ENCODE measurements at regions not wholly inside any gene's neighbourhood (a gene's known extent, or its start where the extent isn't known, plus 50 kb on each side); places are given as distances from the start of the nearest gene placed in this dataset.
A peak's percentile ranks its signal among the peaks of the same experiment; 100 is the strongest.
"Not testable (repeated sequence)": the region's sequence is repeated elsewhere in the genome, so short reads cannot be mapped to it uniquely, and the experiment has no call there.

DNA sequence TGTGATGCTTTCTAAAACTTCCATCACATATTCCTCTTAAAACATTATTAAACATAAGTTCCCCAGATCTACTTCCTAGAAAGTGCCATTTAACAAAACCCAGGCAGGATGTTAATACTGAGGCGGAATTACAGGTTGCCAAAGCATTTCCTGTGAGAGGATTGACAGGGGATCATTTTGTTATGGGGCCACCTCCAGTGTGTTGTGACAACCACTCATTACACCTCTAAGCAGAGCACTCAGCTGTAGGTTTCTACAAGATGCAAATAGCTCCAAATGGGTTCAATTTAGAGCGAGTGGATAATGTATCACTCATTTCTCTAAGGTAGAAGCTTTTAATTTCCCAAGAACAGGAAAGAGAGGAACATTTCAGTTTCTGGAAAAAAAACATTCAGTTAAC is 1429.5 kb upstream of the ACVR2A start:
- no peak for FAIRE-seq

DNA sequence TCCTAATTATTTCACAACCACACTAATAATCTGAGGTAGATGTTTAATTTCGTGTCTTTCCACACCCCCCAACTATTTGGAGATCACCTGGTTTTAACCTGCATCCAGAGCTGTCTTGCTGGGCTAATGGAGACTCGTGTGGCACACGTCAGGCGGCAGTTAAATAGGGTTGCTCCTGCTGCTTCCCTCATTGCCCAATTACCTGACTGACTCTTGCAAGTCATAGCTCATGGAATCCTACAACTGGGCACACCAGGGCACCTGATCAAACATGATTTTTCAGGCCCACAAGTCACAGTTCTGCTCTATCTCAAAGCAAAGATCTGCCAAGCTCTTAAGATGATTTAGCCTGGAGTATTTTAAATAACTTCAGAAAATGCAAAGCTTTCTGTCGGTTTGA is 1430.4 kb upstream of the ACVR2A start:
- DNase-seq (ENCODE audit: insufficient read length, low spot score) (no peak), FAIRE-seq (no peak)

More for the DNA sequence above, 1429.5 kb upstream of the ACVR2A start:
- DNase-seq (ENCODE audit: insufficient read length, low spot score) = no peak

DNA sequence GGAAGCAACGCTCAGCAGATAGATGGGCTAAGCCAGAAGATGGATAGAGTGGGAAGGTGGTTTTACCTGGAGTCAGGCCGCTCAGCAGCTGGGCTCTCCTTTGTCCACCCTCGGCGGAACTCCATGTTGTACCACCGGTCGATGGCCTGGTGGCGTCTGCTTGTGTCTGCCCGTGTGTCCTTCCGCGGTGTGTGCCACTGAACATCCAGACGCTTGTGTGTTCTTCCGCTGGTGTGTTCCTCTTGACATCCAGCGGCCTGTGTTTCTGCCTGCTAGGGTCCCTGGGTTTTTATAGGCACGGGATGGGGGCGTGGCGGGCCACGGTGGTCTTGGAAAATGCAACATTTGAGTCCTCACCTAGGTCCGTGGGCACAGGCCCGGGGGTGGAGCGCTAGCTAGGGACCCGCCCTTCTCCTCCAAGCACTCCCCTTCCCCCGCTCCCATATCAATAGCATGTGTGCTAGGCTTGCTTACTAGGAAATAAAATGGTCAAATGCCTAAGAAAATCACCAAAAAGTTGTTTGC is 1431.7 kb upstream of the ACVR2A start:
- no peak for FAIRE-seq
- DNase-seq (ENCODE audit: insufficient read length, low spot score) = no peak

DNA sequence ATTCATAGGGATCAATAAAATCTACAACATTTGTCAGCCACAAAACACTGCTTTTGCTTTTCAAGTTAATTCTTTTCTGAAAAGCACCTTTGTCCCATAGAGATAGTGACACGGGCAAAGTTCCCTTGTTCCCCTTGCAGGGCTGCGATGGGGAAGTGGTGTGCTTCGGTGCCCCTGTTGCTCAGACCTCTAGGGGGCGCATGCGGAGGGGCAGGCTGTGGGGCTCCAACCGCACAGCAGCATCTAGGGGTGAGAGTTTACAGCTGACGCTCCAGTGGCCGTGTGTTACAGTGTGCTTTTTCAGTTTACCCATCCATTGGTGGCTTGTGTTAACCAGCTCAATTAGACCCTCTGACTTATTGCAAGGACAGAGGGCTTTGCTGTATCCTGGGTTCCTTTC is 1432.2 kb upstream of the ACVR2A start:
- FAIRE-seq (no peak), DNase-seq (ENCODE audit: insufficient read length, low spot score) (no peak)

DNA sequence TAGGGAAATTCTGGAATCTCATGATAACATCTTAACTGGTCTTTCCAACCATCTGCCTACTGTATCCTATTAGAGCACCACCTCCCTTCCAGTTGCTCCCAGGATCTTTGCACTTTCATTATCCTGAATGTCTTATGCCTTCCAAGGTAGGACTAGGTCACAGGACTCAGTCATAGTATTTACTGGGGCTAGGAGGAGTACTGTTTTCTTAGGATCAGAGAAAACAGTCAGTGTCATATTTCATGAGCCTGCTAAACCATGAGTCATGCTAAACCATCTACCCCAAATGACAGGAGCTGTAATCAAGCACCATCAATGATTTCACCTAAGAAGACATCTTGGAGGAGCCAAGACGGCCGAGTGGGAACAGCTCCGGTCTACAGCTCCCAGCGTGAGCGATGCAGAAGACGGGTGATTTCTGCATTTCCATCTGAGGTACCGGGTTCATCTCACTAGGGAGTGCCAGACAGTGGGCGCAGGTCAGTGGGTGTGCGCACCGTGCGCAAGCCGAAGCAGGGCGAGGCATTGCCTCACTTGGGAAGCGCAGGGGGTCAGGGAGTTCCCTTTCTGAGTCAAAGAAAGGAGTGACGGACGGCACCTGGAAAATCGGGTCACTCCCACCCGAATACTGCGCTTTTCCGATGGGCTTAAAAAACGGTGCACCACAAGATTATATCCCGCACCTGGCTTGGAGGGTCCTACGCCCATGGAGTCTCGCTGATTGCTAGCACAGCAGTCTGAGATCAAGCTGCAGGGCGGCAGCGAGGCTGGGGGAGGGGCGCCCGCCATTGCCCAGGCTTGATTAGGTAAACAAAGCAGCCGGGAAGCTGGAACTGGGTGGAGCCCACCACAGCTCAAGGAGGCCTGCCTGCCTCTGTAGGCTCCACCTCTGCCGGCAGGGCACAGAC is 1439.2 kb upstream of the ACVR2A start:
- not testable (repeated sequence) for FAIRE-seq
- DNase-seq (ENCODE audit: insufficient read length, low spot score) = peak; percentile 58

DNA sequence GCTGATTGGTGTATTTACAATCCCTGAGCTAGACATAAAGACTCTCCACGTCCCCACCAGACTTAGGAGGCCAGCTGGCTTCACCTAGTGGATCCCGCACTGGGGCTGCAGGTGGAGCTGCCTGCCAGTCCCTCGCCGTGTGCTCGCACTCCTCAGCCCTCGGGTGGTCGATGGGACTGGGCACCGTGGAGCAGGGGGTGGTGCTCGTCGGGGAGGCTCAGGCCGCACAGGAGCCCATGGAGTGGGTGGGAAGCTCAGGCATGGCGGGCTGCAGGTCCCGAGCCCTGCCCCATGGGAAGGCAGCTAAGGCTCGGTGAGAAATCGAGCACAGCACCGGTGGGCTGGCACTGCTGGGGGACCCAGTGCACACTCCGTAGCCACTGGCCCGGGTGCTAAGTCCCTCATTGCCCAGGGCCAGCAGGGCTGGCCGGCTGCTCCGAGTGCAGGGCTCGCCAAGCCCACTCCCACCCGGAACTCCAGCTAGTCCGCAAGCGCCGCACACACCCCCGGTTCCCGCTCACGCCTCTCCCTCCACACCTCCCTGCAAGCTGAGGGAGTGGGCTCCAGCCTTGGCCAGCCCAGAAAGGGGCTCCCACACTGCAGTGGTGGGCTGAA is 1441.2 kb upstream of the ACVR2A start:
- not testable (repeated sequence) for FAIRE-seq; DNase-seq (ENCODE audit: insufficient read length, low spot score)

DNA sequence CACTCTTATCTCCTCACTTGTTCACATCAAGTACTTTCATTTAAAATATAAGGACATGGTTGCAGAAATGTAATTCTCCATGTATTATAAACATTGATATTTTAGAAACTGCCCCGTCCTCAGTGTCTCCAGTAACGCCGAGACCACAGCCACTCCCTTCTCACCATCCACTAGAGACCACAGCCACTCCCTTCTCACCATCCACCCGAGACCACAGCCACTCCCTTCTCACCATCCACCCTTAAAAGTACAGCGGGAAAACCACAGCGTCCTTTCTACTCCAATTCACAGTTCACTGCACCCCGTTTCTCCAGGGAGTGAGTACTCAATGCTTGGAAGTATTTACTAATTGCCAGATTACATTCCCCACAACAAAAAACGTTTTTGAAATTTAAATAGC is 1452.2 kb upstream of the ACVR2A start:
- DNase-seq (ENCODE audit: insufficient read length, low spot score) = no peak
- FAIRE-seq = peak; percentile 55

DNA sequence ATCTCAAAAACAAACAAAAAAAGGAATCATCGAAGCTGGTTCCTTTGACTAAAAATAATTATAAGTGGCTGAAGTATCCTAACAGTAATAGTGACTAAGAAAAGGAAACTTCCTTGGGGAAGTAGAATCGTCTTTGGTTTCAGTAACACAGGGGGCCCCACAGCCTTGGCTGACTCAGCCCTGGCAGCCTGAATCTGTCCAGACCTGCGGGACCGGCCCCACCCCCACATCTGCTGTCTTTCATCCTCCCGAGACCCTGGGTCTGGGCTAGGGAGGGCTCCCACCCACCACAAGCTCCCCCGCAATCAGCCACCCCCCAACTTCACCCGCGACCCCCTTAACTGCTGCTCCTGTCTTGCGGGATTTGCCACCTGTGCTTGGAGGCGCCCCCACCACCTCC is 1452.6 kb upstream of the ACVR2A start:
- no peak for DNase-seq (ENCODE audit: insufficient read length, low spot score)
- no peak for FAIRE-seq

DNA sequence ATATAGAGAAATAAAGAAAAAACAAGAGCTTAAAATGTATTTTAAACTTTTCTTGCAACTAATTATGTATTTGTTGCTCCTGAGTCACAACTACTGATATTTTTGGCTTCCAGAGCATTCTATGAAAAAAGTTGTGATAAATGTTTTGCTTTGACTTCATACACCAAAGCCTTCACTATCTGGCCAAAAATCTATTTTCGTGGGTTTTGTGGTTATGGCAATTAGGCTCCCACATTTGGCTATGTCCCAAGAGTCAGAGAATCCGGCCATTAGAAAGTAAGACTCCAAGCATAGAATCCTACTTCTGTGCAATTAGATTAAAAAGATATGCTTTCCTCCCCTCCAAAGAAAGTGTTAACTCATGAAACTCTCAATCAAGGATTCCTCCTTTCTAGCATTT is 1456.1 kb upstream of the ACVR2A start:
- no peak for FAIRE-seq
- DNase-seq (ENCODE audit: insufficient read length, low spot score) = no peak

DNA sequence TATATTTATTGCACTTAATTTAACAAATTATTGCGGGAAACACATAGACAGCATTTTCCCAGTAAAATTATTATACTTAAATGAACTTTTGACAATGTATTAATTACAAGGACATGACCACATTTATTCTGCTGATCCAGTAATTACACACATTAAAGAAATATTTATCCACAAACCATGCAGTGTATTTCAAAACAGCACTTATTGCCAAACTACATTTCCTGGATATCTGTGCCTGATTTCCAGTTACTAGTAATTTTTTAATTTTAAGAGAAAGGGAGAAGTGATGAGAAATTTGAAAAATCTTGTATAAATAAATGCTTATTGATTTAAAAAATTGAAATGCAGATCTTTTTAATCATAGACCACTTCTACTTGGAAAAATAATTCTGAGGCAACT is 1458.7 kb upstream of the ACVR2A start:
- no peak for DNase-seq (ENCODE audit: insufficient read length, low spot score)
- FAIRE-seq = no peak

DNA sequence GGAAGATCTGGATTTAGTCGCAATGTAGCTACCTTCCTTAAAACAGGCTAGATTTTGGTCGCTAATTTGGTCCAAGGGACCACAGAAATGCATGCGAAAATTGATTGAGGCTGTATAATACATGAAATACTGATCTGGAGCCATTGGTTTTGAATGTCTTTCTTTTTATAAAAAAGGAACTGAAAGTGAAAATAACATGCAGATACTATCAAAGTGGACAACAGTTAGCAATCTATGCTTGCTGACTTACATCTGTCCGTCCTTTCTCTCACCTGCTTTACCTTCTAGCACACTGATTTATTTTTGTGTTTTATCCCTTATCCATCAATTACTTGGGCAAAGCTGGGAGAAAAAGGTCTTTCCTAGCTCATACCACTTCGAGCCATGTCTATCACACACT is 1459.8 kb upstream of the ACVR2A start:
- FAIRE-seq (no peak), DNase-seq (ENCODE audit: insufficient read length, low spot score) (no peak)

DNA sequence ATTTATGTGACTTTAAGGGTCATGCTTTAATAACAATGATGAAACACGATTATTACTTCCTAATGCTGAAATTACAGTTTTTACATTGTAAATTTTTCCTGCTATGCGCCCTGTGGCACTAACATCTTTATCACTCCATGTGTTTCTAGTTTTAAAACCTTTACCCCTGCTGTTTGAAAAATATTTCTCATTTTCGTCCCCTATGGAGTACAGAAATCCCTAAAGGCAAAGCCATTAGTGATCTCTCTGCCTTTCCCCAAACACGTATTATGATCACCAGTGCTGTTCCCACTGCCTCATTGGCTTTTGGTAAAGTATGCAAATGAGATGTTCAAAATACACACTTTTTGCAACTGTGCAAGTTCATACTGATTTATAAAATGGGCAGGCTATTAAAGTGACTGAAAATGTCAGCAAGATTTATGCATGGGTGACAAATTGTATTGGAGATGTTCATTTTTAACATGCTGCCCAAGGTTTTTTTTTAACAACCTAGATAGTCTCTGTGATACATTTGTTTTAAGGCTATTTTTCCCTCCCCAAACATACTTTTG is 1468.2 kb upstream of the ACVR2A start:
- FAIRE-seq (no peak), DNase-seq (ENCODE audit: insufficient read length, low spot score) (no peak)

DNA sequence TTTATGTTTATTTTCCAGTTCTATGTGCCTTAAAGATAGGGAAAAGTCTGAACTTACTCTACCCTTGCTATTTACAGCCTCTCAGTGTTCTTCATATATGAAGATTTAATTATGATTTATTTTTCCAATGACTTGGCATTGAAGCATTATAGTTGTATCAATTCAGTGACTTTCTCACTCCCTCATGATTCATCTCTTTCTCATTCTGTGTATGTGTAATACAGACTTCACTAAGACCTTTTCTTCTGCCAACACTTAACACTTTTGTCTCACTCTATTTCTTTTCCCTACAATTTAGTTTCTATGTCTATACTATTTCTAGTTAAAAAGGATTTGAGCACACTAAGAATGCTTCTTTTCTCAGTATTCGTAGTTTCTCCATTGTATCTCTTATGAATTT is 1470.3 kb upstream of the ACVR2A start:
- FAIRE-seq (no peak), DNase-seq (ENCODE audit: insufficient read length, low spot score) (no peak)

DNA sequence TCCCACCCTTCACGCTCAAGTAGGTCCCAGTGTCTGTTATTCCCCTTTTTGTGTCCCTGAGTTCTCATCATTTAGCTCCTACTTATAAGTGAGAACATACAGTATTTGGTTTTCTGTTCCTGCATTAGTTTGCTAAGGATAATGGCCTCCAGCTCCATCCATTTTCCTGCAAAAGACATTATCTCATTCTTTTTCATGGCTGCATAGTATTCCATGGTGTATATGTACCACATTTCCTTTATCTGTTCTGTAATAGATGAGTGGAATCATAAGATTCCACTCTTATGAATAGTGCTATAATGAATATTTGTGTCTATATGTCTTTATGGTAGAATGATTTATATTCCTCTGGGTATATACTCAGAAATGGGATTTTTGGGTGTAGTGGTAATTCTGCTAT is 1473.5 kb upstream of the ACVR2A start:
- FAIRE-seq = not testable (repeated sequence)

DNA sequence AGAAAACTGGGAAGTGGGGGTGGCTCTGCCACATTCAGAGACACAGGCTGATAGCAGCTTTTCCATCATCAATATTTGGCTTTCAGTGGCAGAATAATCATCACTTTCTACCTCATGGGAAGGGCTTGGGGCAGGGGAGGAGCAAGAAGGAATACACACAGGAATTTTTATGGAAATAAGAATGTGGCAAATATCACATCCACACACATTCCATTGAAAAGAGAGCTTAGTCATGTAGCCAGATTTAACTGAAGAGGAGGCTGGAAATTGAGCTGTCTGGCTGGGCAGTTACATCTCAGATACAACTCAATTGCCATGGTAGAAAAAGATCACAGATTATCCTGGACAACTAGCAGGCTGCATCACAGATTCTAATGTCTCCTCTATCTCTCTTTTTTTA is 1474.0 kb upstream of the ACVR2A start:
- DNase-seq (ENCODE audit: insufficient read length, low spot score) (peak; percentile 15), FAIRE-seq (no peak)

More for the DNA sequence above, 1473.5 kb upstream of the ACVR2A start:
- DNase-seq (ENCODE audit: insufficient read length, low spot score) = not testable (repeated sequence)

DNA sequence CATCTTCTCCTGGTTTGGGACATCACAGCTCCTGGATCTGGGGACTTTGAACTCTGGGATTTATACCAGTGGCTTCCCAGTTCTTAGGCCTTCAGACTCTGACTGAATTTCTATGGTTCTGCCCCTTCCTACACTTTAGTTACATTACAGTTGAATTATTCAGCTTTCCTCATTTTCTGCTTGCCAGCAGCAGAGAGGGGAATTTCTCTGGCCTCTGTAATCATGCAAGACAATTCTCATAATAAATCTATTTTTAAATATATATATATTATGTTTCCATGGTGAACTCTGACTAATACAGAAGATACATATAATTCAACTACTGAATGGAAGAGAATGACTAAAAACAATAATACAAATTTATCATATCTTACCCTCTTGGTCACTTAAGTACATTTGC is 1478.6 kb upstream of the ACVR2A start:
- no peak for FAIRE-seq
- DNase-seq (ENCODE audit: insufficient read length, low spot score) = no peak

DNA sequence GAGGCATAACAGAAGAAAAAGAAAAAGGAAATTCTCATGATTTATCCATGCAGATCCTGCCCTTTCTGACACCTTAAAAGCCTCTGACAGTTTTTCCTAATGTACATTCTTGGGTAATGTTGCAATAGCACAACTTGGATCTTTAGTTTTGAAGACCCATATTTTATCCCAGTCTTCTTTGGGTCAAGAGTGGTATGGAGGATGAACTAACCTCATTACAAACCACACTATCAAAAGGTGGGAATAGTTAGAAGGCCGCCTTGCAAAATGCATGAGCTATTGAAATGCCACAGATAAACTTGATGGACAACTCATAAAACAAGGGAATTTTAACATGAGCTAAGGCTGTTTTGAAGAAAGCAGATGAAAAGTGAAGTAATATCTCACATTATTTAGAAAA is 1479.8 kb upstream of the ACVR2A start:
- DNase-seq (ENCODE audit: insufficient read length, low spot score) = no peak
- no peak for FAIRE-seq

DNA sequence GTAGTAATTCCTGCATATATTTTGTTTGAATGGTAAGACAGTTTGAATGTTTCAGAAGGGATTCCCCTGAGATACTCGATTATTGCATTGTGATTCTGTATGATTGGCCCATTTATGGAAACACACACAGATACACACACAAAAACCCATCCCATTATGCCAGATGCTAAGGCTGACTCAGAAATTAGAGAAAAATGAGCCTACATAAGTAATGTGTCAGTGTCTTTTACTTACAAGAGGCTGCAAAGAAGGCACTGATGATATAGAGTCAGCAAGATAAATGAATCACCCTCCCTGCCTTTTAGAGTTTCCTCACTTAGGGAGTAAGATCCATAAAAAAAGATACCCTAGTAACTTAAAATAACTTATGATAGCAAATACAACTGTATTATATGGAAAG is 1481.1 kb upstream of the ACVR2A start:
- no peak for DNase-seq (ENCODE audit: insufficient read length, low spot score)

DNA sequence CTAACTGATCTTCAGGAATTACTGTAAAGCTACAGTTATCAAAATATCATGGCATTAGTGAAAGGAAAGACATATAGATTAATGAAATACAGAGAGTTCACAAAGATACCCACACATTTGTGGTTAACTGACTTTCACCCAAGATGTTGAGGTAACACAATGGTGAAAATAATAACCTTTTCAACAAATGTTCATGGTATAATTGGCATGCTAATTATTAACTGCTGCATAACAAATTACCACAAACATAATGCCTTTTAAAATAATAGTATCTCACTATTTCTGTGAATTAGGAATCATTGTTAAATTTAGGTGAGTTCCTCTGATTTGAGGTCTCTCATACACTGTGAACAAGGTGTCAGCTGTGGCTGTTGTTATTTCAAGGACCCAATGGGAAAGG is 1493.1 kb upstream of the ACVR2A start:
- FAIRE-seq (no peak), DNase-seq (ENCODE audit: insufficient read length, low spot score) (no peak)

More for the DNA sequence above, 1481.1 kb upstream of the ACVR2A start:
- FAIRE-seq = no peak

DNA sequence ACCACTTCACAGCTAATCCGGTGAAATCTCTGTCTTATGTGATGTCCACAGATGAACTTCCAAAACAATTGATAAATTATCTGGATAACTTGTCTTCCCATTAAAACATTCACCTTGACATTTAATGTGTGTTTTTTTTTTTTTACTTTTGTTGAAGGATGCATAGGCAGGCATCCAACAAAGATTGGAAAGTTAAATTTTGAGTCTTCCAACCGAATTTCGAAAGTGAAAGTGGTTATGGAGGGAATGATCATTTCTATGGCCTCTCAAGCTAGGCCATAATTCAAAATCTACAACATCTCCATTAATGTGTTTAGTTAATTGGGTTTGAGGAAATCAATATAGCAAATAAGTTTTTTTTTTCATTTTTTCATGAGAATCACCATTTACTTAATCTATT is 1495.5 kb upstream of the ACVR2A start:
- DNase-seq (ENCODE audit: insufficient read length, low spot score) (no peak), FAIRE-seq (no peak)

DNA sequence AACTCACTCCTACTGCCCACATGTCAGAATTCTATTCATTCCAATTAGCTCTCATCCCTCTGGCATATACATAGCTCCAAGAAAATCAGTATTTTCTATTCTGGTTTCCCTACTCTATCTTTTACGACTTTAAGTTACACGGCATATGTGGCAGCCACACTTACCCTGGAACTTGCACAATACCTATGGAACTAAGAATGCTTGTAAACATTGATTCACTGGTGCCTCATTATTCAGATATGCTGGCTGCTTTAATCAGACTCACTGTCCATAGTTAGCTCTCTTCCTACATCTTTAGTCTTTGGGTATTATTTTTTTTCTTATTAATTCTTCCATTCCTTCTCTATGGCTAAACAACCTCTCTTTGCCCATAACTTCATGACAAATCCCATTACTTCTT is 1519.9 kb upstream of the ACVR2A start:
- DNase-seq (ENCODE audit: insufficient read length, low spot score) (no peak), FAIRE-seq (no peak)

DNA sequence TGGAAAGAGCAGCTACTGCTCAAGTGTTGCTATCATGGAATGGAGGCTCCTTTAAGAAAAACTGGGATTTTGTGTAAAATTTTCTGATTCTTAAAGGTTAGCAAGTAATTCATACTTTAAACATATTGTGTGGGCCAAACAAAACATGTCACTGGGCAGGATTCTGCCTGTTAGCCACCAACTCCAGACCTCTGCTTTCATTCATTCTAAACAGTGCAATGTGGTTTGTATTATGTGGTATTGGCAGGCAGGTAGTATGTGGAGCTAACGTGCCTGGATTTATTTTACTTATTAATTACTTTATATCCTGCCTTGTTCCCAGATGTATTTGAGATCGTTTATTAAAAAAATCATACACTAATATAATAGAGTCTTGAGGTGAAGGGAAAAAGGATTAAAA is 1521.3 kb upstream of the ACVR2A start:
- DNase-seq (ENCODE audit: insufficient read length, low spot score) (no peak), FAIRE-seq (no peak)

All from HTR-8/SVneo (cell line).